ENCODE measurements at regions not wholly inside any gene's neighbourhood (a gene's known extent, or its start where the extent isn't known, plus 50 kb on each side); places are given as distances from the start of the nearest gene placed in this dataset.

- no peak for TF ChIP-seq CTCF (conservative IDR thresholded peaks at IDR 0.05 in 1 of 2, IDR thresholded peaks at IDR 0.05 in 1 of 2; ENCODE audit: extremely low read depth in 1 of 2, insufficient read depth in 1 of 2, low read depth in 1 of 2, low read length in 2 of 2)
- no peak for TF ChIP-seq EZH2 (IDR thresholded peaks at IDR 0.05; ENCODE audit: borderline replicate concordance, low read length)
These were observed 451.5 kb upstream of the SLC10A2 start for GRCh38 chr13:103517768-103518102.

Measured in mammary epithelial cell (primary cell).